Chondrocyte (in vitro differentiated cells): ENCODE measurements at regions not wholly inside any gene's neighbourhood (a gene's known extent, or its start where the extent isn't known, plus 50 kb on each side); places are given as distances from the start of the nearest gene placed in this dataset.
"Not testable (repeated sequence)": the region's sequence is repeated elsewhere in the genome, so short reads cannot be mapped to it uniquely, and the experiment has no call there.

Experiments used
- DNase-seq: peaks from one replicate; pipeline ENCODE4 v3.0.0; 2021; ENCODE audit warnings: mixed read lengths, low spot score
- H3K27ac Mint-ChIP-seq: one replicate; pipeline ENCODE4 v1.8.0; 2021; ENCODE audit warnings: mild to moderate bottlenecking, moderate library complexity, mixed read lengths; ENCODE audit not compliant: unreplicated experiment
- H3K27me3 Mint-ChIP-seq: 2 replicates; pipeline ENCODE4 v1.8.0; 2021; ENCODE audit warnings: low read depth, mixed read lengths
- H3K36me3 Mint-ChIP-seq: 2 replicates; pipeline ENCODE4 v1.8.0; 2021; ENCODE audit warnings: low read depth, mixed read lengths
- H3K4me1 Mint-ChIP-seq: 2 replicates; pipeline ENCODE4 v1.8.0; 2021; ENCODE audit warnings: low read depth, mild to moderate bottlenecking, mixed read lengths
- H3K4me3 Mint-ChIP-seq: one replicate; pipeline ENCODE4 v1.8.0; 2021; ENCODE audit warnings: mild to moderate bottlenecking, moderate library complexity, mixed read lengths; ENCODE audit not compliant: unreplicated experiment
- H3K9me3 Mint-ChIP-seq: 2 replicates; pipeline ENCODE4 v1.8.0; 2021; ENCODE audit warnings: low read depth, mixed read lengths
- CTCF ChIP-seq: fragments of 200-600 bp; sonication (generic); IDR thresholded peaks from 2 replicates; pipeline ENCODE4 v1.5.0; 2021; ENCODE audit warnings: antibody characterized with exemption, mild to moderate bottlenecking, moderate library complexity

- H3K27me3 Mint-ChIP-seq, result peaks cover 3% of the 10 kb centered on the region
- no peak overlapping the region for H3K27ac Mint-ChIP-seq
- no peak for TF ChIP-seq CTCF
- H3K9me3 Mint-ChIP-seq, result peaks cover 2% of the 10 kb centered on the region
- no peaks in the 10 kb centered on the region for H3K36me3 Mint-ChIP-seq
- H3K4me3 Mint-ChIP-seq, result no peak overlapping the region
- no peak for DNase-seq
- peaks cover 8% of the 10 kb centered on the region for H3K4me1 Mint-ChIP-seq
These were observed 59.0 kb upstream of the IGFBP5 start for GRCh38 chr2:216754336-216754735.

- Mint-ChIP-seq H3K27ac (no peak overlapping the region), H3K4me1 (peaks cover 8% of the 10 kb centered on the region), H3K4me3 (no peak overlapping the region), H3K36me3 (peaks cover 1% of the 10 kb centered on the region), H3K9me3 (peaks cover 11% of the 10 kb centered on the region), H3K27me3 (peaks cover 5% of the 10 kb centered on the region)
- no peak for DNase-seq
- TF ChIP-seq CTCF, result no peak
These were observed 57.6 kb upstream of the IGFBP5 start for GRCh38 chr2:216752855-216753505.

- H3K4me3 Mint-ChIP-seq, H3K27me3 Mint-ChIP-seq, H3K27ac Mint-ChIP-seq, DNase-seq, H3K36me3 Mint-ChIP-seq, H3K4me1 Mint-ChIP-seq: not testable (repeated sequence)
- H3K9me3 Mint-ChIP-seq, result peaks cover 16% of the 10 kb centered on the region
These were observed 55.4 kb upstream of the IGFBP5 start for GRCh38 chr2:216750750-216751149.

- H3K27me3 Mint-ChIP-seq, H3K27ac Mint-ChIP-seq, DNase-seq, H3K4me3 Mint-ChIP-seq, H3K36me3 Mint-ChIP-seq: not testable (repeated sequence)
- peaks cover 13% of the 10 kb centered on the region for H3K9me3 Mint-ChIP-seq
- H3K4me1 Mint-ChIP-seq, result peaks cover 19% of the 10 kb centered on the region
These were observed 50.9 kb upstream of the IGFBP5 start for GRCh38 chr2:216746268-216746667.

- Mint-ChIP-seq H3K4me1 (peaks cover 21% of the 10 kb centered on the region), H3K36me3 (peaks cover 3% of the 10 kb centered on the region), H3K4me3 (no peak overlapping the region), H3K27ac (no peak overlapping the region), H3K9me3 (peaks cover 13% of the 10 kb centered on the region), H3K27me3 (peaks cover 5% of the 10 kb centered on the region)
- no peak for TF ChIP-seq CTCF
- no peak for DNase-seq
These were observed 50.1 kb upstream of the IGFBP5 start for GRCh38 chr2:216745453-216745852.
